HG03354 (cell line): ENCODE measurements at regions not wholly inside any gene's neighbourhood (a gene's known extent, or its start where the extent isn't known, plus 50 kb on each side); places are given as distances from the start of the nearest gene placed in this dataset.
"Not testable (repeated sequence)": the region's sequence is repeated elsewhere in the genome, so short reads cannot be mapped to it uniquely, and the experiment has no call there.

Source experiments
- ATAC-seq: cut with Tn5 transposase; IDR thresholded peaks from one replicate; pipeline ENCODE4 v1.9.1; 2021; ENCODE audit warnings: mild to moderate bottlenecking; ENCODE audit not compliant: unreplicated experiment, poor library complexity, severe bottlenecking

GRCh38 chr3:90128391-90128790 is 1021.0 kb downstream of the EPHA3 start:
- ATAC-seq = no peak

- no peak for ATAC-seq
These were observed 1022.3 kb downstream of the EPHA3 start for GRCh38 chr3:90129730-90130129.

- ATAC-seq = no peak
These were observed 1024.8 kb downstream of the EPHA3 start for GRCh38 chr3:90132197-90132596.

- ATAC-seq = no peak
These were observed 1026.7 kb downstream of the EPHA3 start for GRCh38 chr3:90134090-90134489.

GRCh38 chr3:90136456-90137191 is 1029.2 kb downstream of the EPHA3 start:
- no peak for ATAC-seq

- no peak for ATAC-seq
These were observed 1037.9 kb downstream of the EPHA3 start for GRCh38 chr3:90145094-90145860.

GRCh38 chr3:90180096-90180495 is 1072.7 kb downstream of the EPHA3 start:
- no peak for ATAC-seq

GRCh38 chr3:90180543-90180942 is 1073.1 kb downstream of the EPHA3 start:
- ATAC-seq = no peak

- ATAC-seq = peak; percentile 82
These were observed 1075.0 kb downstream of the EPHA3 start for GRCh38 chr3:90182291-90182976.

GRCh38 chr3:90184861-90185260 is 1077.4 kb downstream of the EPHA3 start:
- no peak for ATAC-seq

- not testable (repeated sequence) for ATAC-seq
These were observed 1090.0 kb downstream of the EPHA3 start for GRCh38 chr3:90197383-90197782.

GRCh38 chr3:90202931-90203330 is 1095.5 kb downstream of the EPHA3 start:
- ATAC-seq = not testable (repeated sequence)

- ATAC-seq = not testable (repeated sequence)
These were observed 1099.1 kb downstream of the EPHA3 start for GRCh38 chr3:90206482-90206881.

GRCh38 chr3:90207353-90208097 is 1100.1 kb downstream of the EPHA3 start:
- not testable (repeated sequence) for ATAC-seq

- no peak for ATAC-seq
These were observed 1114.5 kb downstream of the EPHA3 start for GRCh38 chr3:90221900-90222299.

GRCh38 chr3:90241481-90241880 is 1134.1 kb downstream of the EPHA3 start:
- no peak for ATAC-seq

GRCh38 chr3:90253131-90253530 is 1145.7 kb downstream of the EPHA3 start:
- ATAC-seq = no peak

GRCh38 chr3:90261481-90262433 is 1154.3 kb downstream of the EPHA3 start:
- ATAC-seq = no peak
